Urinary bladder (tissue), 3 donors: ENCODE measurements at regions not wholly inside any gene's neighbourhood (a gene's known extent, or its start where the extent isn't known, plus 50 kb on each side); places are given as distances from the start of the nearest gene placed in this dataset.
"Not testable (repeated sequence)": the region's sequence is repeated elsewhere in the genome, so short reads cannot be mapped to it uniquely, and the experiment has no call there.

Source experiments
- DNase-seq: peaks from one replicate; pipeline ENCODE4 v3.0.0-alpha.2; 2015; ENCODE audit errors: extremely low spot score
- H3K27ac ChIP-seq: one replicate; pipeline ENCODE4 v1.5.1; 2013; ENCODE audit warnings: low read depth, mild to moderate bottlenecking, moderate library complexity
- H3K36me3 ChIP-seq: one replicate; pipeline ENCODE4 v1.6.1; 2013; ENCODE audit warnings: mild to moderate bottlenecking, moderate library complexity; ENCODE audit not compliant: insufficient read depth
- H3K4me1 ChIP-seq: one replicate; pipeline ENCODE4 v1.6.1; 2013; ENCODE audit warnings: mild to moderate bottlenecking, moderate library complexity; ENCODE audit not compliant: insufficient read depth
- H3K4me3 ChIP-seq: one replicate; pipeline ENCODE4 v1.5.1; 2013; ENCODE audit warnings: low read depth, low read length
- WGBS: extraction: QIAGEN DNeasy Blood & Tissue Kit; methylation state at CpG from one replicate; pipeline ENCODE4 v1.1.7; 2013; 5-methylcytosine and 5-hydroxymethylcytosine counted together
- donor health status: healthy with polysubstance abuse.
- donor health status: healthy.

- 19% methylated on average over 6 of the region's 6 CpGs for WGBS
- H3K4me3 ChIP-seq = no peak overlapping the region
- DNase-seq = peak; percentile 25
- H3K36me3 ChIP-seq = no peaks in the 10 kb centered on the region
- H3K27ac ChIP-seq = no peak overlapping the region
- no peaks in the 10 kb centered on the region for H3K4me1 ChIP-seq
Observed at GRCh38 chr21:28069450-28069923, 923.2 kb downstream of the LTN1 start.

GRCh38 chr21:28068455-28069358 is 924.0 kb downstream of the LTN1 start:
- Histone ChIP-seq H3K4me1 (no peaks in the 10 kb centered on the region), H3K36me3 (no peaks in the 10 kb centered on the region), H3K4me3 (no peak overlapping the region), H3K27ac (no peak overlapping the region)
- no peak for DNase-seq
- WGBS = 39% methylated on average over 4 of the region's 4 CpGs

DNA sequence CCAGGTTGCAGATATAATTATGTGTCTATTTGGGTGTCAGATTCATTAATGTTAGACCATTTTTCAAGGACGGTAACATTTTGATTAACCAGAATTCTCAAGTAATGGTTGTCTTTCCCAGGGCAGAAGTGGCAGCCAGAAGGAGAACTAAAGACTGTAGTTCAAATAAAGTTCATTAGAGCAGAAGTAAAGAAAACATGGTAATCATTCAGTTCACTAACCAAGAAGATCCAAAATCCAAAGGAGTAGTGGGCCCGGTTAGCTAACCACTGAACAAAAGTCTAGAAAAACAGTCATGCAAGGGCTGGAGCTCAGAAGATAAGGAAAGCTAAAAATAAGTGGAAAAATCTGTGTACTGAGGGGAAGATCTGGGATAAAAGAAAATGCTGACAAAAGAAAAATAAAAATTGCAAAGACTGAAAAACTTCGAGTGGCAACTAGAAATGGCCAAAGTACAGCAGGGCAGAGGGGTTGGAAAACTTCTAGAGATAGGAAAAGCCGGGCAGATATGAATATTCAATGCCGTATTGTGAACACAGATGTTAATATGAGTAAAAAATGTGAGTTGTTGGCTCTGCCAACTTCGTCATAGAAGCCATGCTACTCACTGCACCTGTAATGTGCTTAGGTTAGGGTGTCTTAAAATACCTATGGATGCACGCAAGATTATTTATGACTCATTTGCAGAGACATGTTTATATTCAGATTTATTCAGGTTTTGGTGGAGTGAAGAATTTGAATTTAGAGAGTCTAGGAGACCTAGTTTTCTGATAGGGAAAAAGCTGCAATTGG is 925.9 kb downstream of the LTN1 start:
- no peaks in the 10 kb centered on the region for H3K4me1 ChIP-seq
- no peak overlapping the region for H3K27ac ChIP-seq
- no peak for DNase-seq
- no peak overlapping the region for H3K4me3 ChIP-seq
- no peaks in the 10 kb centered on the region for H3K36me3 ChIP-seq
- WGBS = 83% methylated on average over 7 of the region's 7 CpGs

DNA sequence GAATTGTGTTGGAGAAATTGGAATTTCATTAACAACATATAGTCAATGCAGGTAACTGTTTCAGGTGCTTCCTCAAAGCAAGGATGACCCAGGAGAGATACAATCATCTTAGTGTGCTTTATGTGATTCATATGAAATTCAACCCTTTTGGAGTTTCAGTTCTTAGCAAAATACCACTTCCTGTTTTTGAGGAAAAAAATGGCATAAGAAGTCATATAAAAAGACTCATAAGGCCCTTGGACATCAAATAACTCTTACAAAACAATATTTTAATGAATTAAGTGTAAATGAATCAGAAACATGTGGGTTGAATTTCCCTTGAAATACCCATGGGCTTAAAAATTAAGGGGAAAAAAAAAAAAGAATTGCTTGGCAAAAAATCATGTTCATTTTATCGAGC is 926.6 kb downstream of the LTN1 start:
- no peak for DNase-seq
- WGBS = 57% methylated on average over 1 of the region's 1 CpG
- no peaks in the 10 kb centered on the region for H3K36me3 ChIP-seq
- H3K4me1 ChIP-seq = no peaks in the 10 kb centered on the region
- H3K4me3 ChIP-seq = no peak overlapping the region
- no peak overlapping the region for H3K27ac ChIP-seq

GRCh38 chr21:28063241-28064216 is 929.1 kb downstream of the LTN1 start:
- H3K36me3 ChIP-seq = no peaks in the 10 kb centered on the region
- DNase-seq = no peak
- H3K4me3 ChIP-seq = no peak overlapping the region
- 94% methylated on average over 6 of the region's 6 CpGs for WGBS
- no peak overlapping the region for H3K27ac ChIP-seq
- H3K4me1 ChIP-seq = no peaks in the 10 kb centered on the region

GRCh38 chr21:28052956-28053355 is 939.7 kb downstream of the LTN1 start:
- not testable (repeated sequence) for H3K4me1 ChIP-seq, H3K4me3 ChIP-seq, H3K27ac ChIP-seq, DNase-seq, H3K36me3 ChIP-seq
- 27% methylated on average over 1 of the region's 1 CpG for WGBS

DNA sequence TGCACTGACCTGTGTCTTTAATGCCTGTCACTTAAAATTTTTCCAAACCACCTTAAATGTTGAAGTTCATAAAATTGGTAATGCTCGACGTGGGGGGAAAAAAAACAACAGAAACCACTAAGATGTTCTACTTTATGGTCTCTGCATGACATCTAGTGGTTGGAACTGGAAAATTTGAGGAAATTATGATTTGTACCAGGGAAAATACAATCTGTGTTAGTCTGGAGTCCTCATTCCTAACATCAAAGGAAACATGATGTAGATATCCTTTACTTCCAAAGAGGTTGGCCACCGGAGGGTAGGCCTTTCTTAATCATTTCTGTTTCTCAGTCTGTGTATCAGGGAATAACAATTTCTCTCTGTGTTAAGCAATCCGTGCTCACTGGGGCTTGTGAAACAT is 941.0 kb downstream of the LTN1 start:
- WGBS = 20% methylated on average over 4 of the region's 4 CpGs
- H3K36me3 ChIP-seq, H3K4me1 ChIP-seq, H3K4me3 ChIP-seq, H3K27ac ChIP-seq: not testable (repeated sequence)
- peak; percentile 31 for DNase-seq

DNA sequence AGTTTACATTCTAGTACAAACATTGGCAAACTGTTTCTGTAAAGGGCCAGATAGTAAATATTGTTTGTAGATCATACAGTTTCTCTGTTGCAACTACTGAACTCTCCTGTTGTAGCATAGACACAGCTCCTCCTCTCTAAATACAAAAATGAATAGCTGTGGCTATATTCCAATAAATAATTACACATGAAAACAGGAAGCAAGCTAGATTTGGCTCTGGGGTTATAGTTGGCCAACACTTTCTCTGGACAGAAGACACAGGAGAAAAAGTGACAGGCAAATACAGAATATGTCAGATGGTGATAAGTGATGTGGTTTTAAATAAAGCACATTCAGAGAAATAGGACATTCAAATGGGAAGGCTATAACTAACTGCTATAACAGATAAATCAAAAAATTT is 957.0 kb downstream of the LTN1 start:
- not testable (repeated sequence) for H3K4me3 ChIP-seq, DNase-seq, H3K27ac ChIP-seq, H3K4me1 ChIP-seq, H3K36me3 ChIP-seq

DNA sequence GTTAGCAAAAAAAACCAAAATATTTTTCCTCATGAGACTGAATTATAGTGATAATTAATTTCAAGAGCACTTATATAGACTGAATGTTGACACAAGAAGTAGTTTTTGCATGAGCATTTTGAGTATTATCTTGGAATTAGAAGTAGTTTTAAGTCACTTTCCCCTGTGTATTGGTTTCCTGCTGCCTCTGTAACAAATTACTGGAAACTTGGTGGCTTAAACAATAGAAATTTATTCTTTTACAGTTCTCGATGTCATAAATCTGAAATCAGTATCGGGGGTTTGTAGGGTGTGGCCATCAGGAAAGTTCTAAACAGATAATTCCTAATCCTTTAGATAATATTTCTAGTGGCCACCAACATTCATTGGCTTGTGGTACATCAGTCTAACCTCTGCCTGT is 957.8 kb downstream of the LTN1 start:
- not testable (repeated sequence) for DNase-seq, H3K36me3 ChIP-seq, H3K27ac ChIP-seq, H3K4me3 ChIP-seq, H3K4me1 ChIP-seq
- 81% methylated on average over 2 of the region's 2 CpGs for WGBS

DNA sequence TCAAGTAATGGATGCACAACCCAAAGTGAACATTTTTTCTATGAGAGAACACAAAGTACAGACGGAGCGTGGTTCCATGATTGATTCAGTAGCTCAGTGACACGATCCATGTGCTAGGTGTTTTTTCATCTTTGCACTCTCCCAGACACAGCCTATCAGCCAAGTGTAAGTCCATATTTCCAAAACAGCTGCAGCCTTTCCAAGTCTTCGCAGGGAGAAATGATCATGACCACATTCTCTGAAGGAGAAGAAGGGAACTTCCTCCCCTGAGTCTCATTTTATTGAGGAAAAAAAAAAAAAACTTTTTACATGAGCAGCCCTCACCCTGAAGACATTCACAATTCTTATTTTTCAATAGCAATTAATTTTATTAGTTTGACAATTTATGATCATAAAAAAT is 958.3 kb downstream of the LTN1 start:
- WGBS = 75% methylated on average over 4 of the region's 4 CpGs

DNA sequence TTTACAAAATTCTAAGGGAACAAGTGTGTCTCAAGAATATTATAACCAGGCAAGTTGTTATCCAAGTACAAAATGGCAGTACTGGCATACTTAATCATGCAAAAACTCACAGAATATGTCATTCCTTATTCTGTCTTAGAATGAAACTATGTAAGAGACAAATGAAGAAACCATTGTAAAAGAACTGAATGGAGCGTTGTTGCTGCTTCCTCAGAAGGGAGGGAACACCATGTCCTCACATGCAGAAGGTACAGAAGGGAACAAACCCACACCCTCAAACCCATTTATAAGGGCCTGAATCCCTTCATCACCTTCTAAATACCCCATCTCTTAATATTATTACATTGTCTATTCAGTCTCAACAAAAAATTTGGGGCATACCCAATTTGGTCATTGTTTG is 960.0 kb downstream of the LTN1 start:
- H3K4me3 ChIP-seq, H3K36me3 ChIP-seq, DNase-seq, H3K4me1 ChIP-seq, H3K27ac ChIP-seq: not testable (repeated sequence)
- 93% methylated on average over 1 of the region's 1 CpG for WGBS

More for the DNA sequence above, 958.3 kb downstream of the LTN1 start:
- not testable (repeated sequence) for H3K4me1 ChIP-seq, DNase-seq, H3K4me3 ChIP-seq, H3K36me3 ChIP-seq, H3K27ac ChIP-seq

DNA sequence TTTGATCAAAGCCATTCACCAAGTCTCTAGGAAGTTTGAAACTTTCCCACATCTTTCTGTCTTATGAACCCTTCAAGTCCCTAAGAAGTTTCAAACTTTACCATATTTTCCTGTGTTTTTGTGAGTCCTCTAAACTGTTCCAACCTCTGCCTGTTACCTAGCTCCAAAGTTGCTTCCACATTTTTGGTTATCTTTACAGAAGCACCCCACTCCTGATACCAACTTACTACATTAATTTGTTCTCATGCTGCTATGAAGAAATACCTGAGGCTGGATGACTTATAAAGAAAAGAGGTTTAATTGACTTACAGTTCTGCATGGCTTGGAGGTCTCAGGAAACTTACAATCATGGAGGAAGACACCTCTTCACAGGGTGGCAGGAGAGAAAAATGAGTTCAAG is 961.6 kb downstream of the LTN1 start:
- not testable (repeated sequence) for H3K4me3 ChIP-seq, H3K4me1 ChIP-seq, DNase-seq, H3K36me3 ChIP-seq, H3K27ac ChIP-seq

DNA sequence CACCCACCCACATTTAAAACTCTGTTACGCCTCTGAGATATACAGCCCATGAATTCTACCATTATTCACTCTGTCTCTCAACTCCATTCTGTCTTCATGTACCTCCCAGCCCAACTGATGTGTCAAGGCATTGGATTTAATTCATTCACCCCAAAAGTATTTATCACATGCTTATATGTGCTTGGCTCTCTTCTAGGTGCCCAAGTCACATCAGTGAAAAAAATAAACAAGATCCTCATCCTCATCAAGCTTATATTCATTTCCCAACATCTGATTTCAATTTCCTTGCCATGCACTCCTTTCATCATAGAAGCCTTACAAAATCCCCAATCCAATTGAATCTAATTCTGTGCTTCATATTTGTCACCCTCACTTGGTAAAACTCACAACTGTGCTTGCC is 967.6 kb downstream of the LTN1 start:
- no peak for DNase-seq
- no peak overlapping the region for H3K4me3 ChIP-seq
- WGBS = 98% methylated on average over 1 of the region's 1 CpG
- no peaks in the 10 kb centered on the region for H3K36me3 ChIP-seq
- no peak overlapping the region for H3K27ac ChIP-seq
- no peaks in the 10 kb centered on the region for H3K4me1 ChIP-seq
